Panc1 (cell line): ENCODE measurements at regions not wholly inside any gene's neighbourhood (a gene's known extent, or its start where the extent isn't known, plus 50 kb on each side); places are given as distances from the start of the nearest gene placed in this dataset.

Source experiments
- CTCF ChIP-seq: fragments of 450-650 bp; IDR thresholded peaks from 2 replicates; pipeline ENCODE4 v1.5.1; 2017; ENCODE audit warnings: mild to moderate bottlenecking
- SIN3A ChIP-seq: IDR thresholded peaks from 2 replicates; pipeline ENCODE4 v1.6.1; 2012; ENCODE audit warnings: low read depth, mild to moderate bottlenecking, low read length, moderate library complexity, borderline replicate concordance; ENCODE audit not compliant: insufficient read depth

DNA sequence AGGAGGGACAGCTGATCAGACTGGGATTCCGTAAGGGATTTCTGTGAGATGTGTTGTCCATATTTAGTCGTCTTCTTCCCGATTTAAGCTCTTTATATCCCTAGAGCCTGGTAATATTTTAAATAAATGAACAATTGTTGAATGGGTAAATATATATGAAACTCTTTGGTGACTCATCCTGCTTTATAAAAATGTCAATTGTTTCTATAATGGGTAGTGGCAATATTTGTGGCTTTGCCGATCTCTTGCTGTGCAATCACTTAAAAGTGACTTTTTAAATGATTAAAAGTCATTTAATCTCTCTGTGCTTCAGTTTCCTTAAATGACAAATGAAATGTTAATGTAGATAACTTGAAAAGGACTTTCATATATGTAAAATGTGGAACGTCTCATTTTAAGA, 339.2 kb downstream of the RNF144A start:
- no peak for TF ChIP-seq CTCF
- TF ChIP-seq SIN3A: no peak
